Stimulated activated CD8-positive, alpha-beta memory T cell treated with anti-CD3 and anti-CD28 coated beads, Interleukin-7, amount 100 ng/mL, for 1 hour (primary cell): ENCODE measurements at regions not wholly inside any gene's neighbourhood (a gene's known extent, or its start where the extent isn't known, plus 50 kb on each side); places are given as distances from the start of the nearest gene placed in this dataset.

Source experiments
- DNase-seq, 2 donors: peaks; one replicate each; pipeline ENCODE4 v3.0.0-alpha.2; 2020; ENCODE audit warnings: low read depth in 2 of 2

DNA sequence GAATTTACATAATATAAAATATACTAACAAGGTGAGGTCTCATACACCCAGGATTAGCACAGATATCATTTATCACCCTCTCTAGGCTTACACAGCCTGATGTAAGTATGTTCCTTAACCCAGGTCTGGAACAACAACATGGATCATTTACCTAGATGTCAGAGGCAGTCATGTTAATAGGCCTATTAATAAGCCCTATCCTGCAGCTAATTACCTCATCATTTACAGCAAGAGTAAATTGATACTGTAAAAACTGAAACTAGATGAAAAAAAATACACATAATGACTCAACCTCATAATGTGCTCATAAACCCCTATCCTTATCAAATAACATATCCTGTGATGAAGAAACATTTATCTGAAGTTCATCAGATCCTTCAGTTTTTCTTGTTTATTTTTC lies 334.3 kb upstream of the MANEA start:
- DNase-seq = no peak

- no peak for DNase-seq
Observed at GRCh38 chr6:95244751-95245150, 332.6 kb upstream of the MANEA start.

- DNase-seq = no peak
Observed at GRCh38 chr6:95248499-95248898, 328.8 kb upstream of the MANEA start.

GRCh38 chr6:95249175-95249574 lies 328.2 kb upstream of the MANEA start:
- DNase-seq = no peak

DNA sequence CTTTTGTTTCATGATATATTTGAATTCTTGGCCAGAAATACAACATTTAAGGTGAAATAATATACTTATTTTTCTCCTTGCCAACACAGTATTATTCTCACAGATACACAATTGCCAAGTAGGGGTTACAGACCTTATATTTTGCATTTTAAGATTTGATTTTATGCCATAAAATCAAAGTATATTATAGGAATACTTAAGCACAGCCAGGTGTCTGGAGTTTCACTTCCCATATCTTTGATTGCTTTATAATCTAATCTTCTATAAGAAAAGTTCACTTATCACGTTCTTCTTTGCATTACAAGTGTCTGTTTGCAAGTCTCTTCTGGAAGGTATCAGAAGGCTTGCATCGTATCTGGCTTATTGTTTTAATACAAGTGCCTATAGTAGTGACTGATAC lies 327.7 kb upstream of the MANEA start:
- DNase-seq = no peak

- DNase-seq = no peak
Observed at GRCh38 chr6:95263840-95264239, 313.5 kb upstream of the MANEA start.

- DNase-seq = no peak
Observed at GRCh38 chr6:95266537-95267258, 310.6 kb upstream of the MANEA start.

DNA sequence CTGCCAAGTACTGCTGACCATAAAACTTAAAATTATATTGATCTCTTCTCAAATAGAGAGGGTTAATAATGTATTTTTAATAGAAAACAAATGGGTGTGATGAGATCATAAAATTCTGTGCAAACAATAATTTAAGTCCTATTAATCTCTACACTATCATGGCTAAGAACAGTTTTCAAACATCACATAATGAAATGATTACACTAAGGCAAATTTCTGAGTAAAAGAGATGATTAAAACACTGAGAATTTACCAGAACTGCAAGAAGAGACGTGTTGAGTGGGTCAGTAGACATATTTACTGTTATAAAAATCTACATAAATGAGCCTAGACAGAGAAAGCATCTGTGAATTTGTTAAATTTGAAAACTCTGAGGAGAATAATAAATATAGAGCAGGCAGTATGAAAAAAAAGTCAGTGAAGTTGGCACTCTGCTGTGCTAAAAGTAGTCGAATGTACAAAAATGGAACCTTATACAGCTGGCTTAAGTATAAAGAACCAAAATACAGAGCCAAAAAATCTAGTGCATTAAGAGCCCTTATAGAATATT lies 302.6 kb upstream of the MANEA start:
- DNase-seq = no peak

GRCh38 chr6:95279616-95280015 lies 297.7 kb upstream of the MANEA start:
- no peak for DNase-seq

DNA sequence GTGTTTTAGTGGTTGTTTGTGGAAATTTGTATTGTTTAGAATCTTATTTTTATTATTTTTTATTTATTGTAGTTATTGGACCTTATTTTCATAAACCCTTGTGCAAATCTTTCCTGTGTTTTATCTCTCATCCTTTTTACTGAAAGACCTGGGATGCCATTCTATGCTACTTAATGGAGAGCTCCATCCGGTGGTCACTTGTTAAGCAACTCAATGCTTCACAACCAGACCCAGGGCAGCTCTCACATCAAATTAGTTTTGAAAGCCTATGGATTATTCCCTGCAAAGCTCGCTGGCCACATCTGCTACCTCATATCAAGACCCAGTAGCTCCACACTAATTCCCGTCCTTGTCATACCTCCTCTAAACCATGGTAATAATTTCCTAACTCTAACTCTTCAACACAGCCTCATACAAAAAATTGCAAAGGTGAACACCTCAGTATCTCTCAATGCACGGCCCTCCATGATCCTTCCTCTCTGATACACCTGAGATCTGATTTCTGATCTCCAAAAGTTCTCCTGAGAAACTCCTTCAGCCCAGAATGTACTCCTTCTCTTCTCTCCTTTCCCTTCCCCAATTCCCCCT lies 296.6 kb upstream of the MANEA start:
- no peak for DNase-seq

- DNase-seq = no peak
Observed at GRCh38 chr6:95285881-95286280, 291.5 kb upstream of the MANEA start.

DNA sequence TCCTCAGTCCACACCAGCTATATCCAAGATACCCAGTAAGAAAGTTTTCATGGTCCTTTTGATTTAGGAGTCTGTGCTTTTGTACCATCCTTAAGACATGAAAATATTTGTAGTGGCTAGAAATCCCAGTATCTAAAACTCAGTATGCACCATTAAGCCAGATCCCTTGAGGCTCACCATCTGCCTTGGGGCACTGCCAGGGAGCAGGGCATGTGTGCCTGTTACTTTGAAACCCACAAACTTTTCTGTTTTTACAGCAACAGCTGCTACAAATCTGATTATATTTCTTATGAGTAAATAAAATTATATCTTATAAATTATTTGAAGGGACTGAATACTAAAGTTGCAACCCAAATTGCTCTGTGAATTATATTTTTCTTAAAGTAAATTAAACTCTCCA lies 290.5 kb upstream of the MANEA start:
- DNase-seq = no peak

DNA sequence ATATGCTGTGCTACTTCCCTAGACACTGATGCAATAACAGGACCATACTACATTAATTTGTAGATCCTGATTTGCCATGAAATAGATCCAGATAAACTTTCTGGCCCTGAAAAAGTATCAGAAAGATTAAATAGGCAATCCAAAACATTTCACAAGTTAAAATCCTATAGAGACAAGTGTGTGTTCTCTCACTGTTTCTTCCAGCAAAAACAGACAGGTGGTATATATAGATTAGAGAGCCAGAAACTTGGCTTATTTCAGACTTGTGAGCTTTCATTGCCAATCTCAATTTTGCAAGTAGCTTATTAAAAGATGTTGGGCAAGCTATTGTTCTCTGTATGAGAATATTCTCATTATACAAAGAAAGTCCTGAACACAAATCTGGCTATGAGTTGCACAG lies 289.1 kb upstream of the MANEA start:
- no peak for DNase-seq

DNA sequence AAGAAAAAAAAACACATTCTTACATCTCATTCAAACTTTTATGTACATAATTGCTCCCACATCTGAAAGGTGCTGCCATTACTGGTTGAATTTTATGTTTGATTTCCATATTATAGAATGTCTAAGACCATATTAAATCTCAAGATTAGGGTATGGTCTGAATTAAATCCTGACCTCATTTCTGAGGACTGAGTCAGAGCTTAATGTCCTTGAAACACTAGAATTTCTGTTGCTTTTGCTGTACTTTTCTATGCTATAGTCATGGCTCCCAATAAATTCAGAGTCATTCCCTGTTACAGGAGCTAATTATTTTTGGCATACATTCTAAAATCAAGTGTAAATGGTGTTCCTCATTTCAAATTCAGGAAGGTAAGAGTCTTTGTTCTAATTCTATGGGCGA lies 285.3 kb upstream of the MANEA start:
- DNase-seq = no peak

- DNase-seq = no peak
Observed at GRCh38 chr6:95293257-95293656, 284.1 kb upstream of the MANEA start.

GRCh38 chr6:95294043-95294442 lies 283.3 kb upstream of the MANEA start:
- DNase-seq = no peak

GRCh38 chr6:95309545-95309944 lies 267.8 kb upstream of the MANEA start:
- no peak for DNase-seq

DNA sequence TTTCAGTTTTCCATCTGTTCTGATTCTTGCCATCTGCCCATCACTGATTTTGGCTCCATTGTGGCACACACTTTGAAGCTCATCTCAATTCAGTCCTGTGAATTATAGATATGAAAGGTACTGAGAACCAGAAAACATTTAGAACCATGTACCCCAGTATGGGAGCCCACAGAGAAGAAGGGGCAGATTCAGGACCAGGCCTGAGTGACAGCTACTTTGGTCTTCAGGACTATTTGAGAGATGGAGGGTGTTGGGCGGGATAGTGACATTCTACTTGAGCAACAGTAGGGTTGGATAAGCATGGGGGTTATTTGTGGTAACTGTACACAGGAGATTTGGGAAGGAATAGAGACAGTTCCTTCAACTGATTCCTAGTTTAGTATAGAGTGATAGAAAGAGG lies 259.2 kb upstream of the MANEA start:
- DNase-seq = no peak

DNA sequence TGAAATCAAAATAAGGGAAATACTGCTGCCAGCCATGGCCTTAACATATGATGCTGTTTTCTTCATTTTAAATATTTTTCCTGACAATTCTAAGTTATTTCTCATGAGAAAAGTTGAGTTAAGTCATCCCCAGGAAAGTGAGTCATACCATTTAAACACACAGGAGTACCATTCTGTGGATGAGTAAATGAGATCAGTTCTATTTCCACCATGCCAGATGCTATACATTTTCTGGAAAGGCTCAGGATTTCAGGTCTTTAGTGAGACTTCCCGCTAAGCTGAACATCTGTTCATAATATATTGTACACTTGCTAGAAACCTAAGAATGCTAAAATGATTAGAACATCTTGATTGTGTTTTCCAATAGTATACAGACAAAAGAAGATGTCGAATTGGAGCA lies 256.2 kb upstream of the MANEA start:
- no peak for DNase-seq

GRCh38 chr6:95325916-95326315 lies 251.4 kb upstream of the MANEA start:
- no peak for DNase-seq

DNA sequence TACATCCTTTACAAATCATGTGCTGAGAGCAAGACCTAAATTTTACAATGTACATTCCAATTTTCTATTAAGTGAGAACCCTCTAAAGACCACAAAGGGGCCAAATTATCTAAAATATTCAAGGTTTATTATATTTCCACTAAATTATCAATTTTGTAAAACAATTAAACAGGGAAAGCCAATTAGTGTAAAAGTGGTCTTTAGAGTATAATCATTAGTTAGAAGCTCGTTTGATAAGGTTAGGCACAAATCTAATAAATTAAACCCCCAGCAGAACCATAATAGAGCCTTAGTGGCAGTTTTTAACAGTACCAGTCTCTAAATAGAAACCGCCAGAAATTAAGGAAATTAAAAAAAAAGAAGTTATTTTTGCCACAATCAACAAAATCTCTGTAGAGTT lies 249.1 kb upstream of the MANEA start:
- no peak for DNase-seq

GRCh38 chr6:95352064-95352795 lies 225.1 kb upstream of the MANEA start:
- DNase-seq = no peak

- DNase-seq = no peak
Observed at GRCh38 chr6:95354551-95354950, 222.8 kb upstream of the MANEA start.
